ENCODE measurements at regions not wholly inside any gene's neighbourhood (a gene's known extent, or its start where the extent isn't known, plus 50 kb on each side); places are given as distances from the start of the nearest gene placed in this dataset.
"Not testable (repeated sequence)": the region's sequence is repeated elsewhere in the genome, so short reads cannot be mapped to it uniquely, and the experiment has no call there.

DNA sequence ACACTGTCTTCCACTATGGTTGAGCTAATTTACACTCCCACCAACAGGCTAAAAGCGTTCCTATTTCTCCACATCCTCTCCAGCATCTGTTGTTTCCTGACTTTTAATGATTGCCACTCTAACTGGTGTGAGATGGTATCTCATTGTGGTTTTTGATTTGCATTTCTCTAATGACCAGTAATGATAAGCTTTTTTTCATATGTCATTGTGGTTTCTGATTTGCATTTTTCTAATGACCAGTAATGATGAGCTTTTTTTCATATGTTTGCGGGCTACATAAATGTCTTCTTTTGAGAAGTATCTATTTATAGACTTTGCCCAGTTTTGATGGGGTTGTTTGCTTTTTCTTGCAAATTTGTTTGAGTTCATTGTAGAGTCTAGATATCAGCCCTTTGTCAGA lies 68.0 kb upstream of the RASA1 start:
- H3K27ac ChIP-seq (ENCODE audit: low read length); H3K36me3 ChIP-seq (ENCODE audit: insufficient read depth, low read length); H3K9me2 ChIP-seq (ENCODE audit: insufficient read depth, low read length); H3K79me2 ChIP-seq (replicated peaks; ENCODE audit: insufficient read depth, low read length); H3K9me3 ChIP-seq (ENCODE audit: low read length); H3K27me3 ChIP-seq (ENCODE audit: insufficient read depth, low read depth, low read length); H3K4me2 ChIP-seq (ENCODE audit: low read length); H3F3A ChIP-seq (ENCODE audit: insufficient read depth, low read length, poor library complexity, severe bottlenecking); H2AFZ ChIP-seq (ENCODE audit: low read depth, low read length); H4K20me1 ChIP-seq (ENCODE audit: insufficient read depth); H3K9ac ChIP-seq (ENCODE audit: low read length); H3K4me3 ChIP-seq (ENCODE audit: low read length): not testable (repeated sequence)

DNA sequence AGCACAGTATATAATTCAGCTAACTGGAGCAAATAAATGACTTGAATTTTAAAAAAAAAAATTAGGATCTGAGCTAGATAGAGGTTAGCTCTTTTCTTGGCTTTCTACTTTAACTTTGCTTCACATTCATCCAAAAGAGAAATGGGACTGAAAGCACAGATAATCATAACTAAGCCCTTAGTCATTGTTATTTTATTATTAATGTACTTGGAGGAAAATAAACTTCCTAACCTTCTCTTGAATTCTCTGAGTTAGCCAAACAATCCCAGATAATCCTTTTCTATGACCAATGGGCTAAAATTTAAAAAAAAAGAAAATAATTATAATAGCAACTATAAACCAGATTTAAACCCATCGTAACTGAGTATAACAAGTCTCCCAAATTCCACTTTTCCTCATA lies 57.6 kb upstream of the RASA1 start:
- no peak overlapping the region for H3K4me3 ChIP-seq (ENCODE audit: low read length)
- H3F3A ChIP-seq (ENCODE audit: insufficient read depth, low read length, poor library complexity, severe bottlenecking): no peaks in the 10 kb centered on the region
- TF ChIP-seq EZH2 (IDR thresholded peaks at IDR 0.05; ENCODE audit: borderline replicate concordance, insufficient read depth, low read length, poor library complexity, severe bottlenecking): no peak
- TF ChIP-seq MXI1 (conservative IDR thresholded peaks at IDR 0.05; ENCODE audit: poor library complexity, severe bottlenecking): no peak
- no peak for TF ChIP-seq TAF1 (IDR thresholded peaks at IDR 0.05; ENCODE audit: low read depth)
- TF ChIP-seq, protein P1, sequence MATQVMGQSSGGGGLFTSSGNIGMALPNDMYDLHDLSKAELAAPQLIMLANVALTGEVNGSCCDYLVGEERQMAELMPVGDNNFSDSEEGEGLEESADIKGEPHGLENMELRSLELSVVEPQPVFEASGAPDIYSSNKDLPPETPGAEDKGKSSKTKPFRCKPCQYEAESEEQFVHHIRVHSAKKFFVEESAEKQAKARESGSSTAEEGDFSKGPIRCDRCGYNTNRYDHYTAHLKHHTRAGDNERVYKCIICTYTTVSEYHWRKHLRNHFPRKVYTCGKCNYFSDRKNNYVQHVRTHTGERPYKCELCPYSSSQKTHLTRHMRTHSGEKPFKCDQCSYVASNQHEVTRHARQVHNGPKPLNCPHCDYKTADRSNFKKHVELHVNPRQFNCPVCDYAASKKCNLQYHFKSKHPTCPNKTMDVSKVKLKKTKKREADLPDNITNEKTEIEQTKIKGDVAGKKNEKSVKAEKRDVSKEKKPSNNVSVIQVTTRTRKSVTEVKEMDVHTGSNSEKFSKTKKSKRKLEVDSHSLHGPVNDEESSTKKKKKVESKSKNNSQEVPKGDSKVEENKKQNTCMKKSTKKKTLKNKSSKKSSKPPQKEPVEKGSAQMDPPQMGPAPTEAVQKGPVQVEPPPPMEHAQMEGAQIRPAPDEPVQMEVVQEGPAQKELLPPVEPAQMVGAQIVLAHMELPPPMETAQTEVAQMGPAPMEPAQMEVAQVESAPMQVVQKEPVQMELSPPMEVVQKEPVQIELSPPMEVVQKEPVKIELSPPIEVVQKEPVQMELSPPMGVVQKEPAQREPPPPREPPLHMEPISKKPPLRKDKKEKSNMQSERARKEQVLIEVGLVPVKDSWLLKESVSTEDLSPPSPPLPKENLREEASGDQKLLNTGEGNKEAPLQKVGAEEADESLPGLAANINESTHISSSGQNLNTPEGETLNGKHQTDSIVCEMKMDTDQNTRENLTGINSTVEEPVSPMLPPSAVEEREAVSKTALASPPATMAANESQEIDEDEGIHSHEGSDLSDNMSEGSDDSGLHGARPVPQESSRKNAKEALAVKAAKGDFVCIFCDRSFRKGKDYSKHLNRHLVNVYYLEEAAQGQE (IDR thresholded peaks at IDR 0.05; ENCODE audit: borderline replicate concordance): no peak
- no peak for TF ChIP-seq RAD21 (conservative IDR thresholded peaks at IDR 0.05)
- TF ChIP-seq POLR2AphosphoS5 (IDR thresholded peaks at IDR 0.05): no peak
- no peak for TF ChIP-seq EP300 (conservative IDR thresholded peaks at IDR 0.05; ENCODE audit: poor library complexity, severe bottlenecking)
- TF ChIP-seq SMC3 (conservative IDR thresholded peaks at IDR 0.05; ENCODE audit: poor library complexity): no peak
- TF ChIP-seq, protein P2, sequence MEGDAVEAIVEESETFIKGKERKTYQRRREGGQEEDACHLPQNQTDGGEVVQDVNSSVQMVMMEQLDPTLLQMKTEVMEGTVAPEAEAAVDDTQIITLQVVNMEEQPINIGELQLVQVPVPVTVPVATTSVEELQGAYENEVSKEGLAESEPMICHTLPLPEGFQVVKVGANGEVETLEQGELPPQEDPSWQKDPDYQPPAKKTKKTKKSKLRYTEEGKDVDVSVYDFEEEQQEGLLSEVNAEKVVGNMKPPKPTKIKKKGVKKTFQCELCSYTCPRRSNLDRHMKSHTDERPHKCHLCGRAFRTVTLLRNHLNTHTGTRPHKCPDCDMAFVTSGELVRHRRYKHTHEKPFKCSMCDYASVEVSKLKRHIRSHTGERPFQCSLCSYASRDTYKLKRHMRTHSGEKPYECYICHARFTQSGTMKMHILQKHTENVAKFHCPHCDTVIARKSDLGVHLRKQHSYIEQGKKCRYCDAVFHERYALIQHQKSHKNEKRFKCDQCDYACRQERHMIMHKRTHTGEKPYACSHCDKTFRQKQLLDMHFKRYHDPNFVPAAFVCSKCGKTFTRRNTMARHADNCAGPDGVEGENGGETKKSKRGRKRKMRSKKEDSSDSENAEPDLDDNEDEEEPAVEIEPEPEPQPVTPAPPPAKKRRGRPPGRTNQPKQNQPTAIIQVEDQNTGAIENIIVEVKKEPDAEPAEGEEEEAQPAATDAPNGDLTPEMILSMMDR (IDR thresholded peaks at IDR 0.05; ENCODE audit: poor library complexity, severe bottlenecking): no peak
- H3K9me3 ChIP-seq (ENCODE audit: low read length): no peaks in the 10 kb centered on the region
- no peaks in the 10 kb centered on the region for H4K20me1 ChIP-seq (ENCODE audit: insufficient read depth)
- H3K27me3 ChIP-seq (ENCODE audit: insufficient read depth, low read depth, low read length): no peaks in the 10 kb centered on the region
- no peak overlapping the region for H2AFZ ChIP-seq (ENCODE audit: low read depth, low read length)
- H3K36me3 ChIP-seq (ENCODE audit: insufficient read depth, low read length): no peaks in the 10 kb centered on the region
- H3K79me2 ChIP-seq (replicated peaks; ENCODE audit: insufficient read depth, low read length): no peaks in the 10 kb centered on the region
- H3K27ac ChIP-seq (ENCODE audit: low read length): no peak overlapping the region
- H3K9ac ChIP-seq (ENCODE audit: low read length): no peak overlapping the region
- H3K9me2 ChIP-seq (ENCODE audit: insufficient read depth, low read length): no peaks in the 10 kb centered on the region
- H3K4me2 ChIP-seq (ENCODE audit: low read length): no peak overlapping the region

DNA sequence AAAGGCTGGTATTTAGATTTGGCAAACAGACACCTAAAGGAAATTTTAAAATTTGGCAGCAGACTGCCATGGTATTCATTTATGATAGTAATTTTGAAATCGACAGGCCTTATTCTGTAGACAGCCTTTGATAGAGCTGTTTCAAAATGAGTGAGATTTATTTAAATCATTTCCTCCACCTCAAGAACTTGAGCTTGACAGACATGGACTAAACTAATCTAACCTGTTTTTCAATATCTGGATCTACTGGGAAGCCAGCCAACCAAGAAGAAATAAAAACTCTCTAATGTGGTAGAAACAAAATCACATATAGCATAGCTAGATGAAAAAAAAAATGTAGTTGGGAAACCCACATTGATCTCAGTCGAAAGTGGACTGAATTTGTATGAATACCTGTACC lies 56.9 kb upstream of the RASA1 start:
- no peak overlapping the region for H3K4me2 ChIP-seq (ENCODE audit: low read length)
- H3K79me2 ChIP-seq (replicated peaks; ENCODE audit: insufficient read depth, low read length): no peaks in the 10 kb centered on the region
- no peaks in the 10 kb centered on the region for H3F3A ChIP-seq (ENCODE audit: insufficient read depth, low read length, poor library complexity, severe bottlenecking)
- no peaks in the 10 kb centered on the region for H3K27me3 ChIP-seq (ENCODE audit: insufficient read depth, low read depth, low read length)
- H3K9ac ChIP-seq (ENCODE audit: low read length): no peak overlapping the region
- no peaks in the 10 kb centered on the region for H3K36me3 ChIP-seq (ENCODE audit: insufficient read depth, low read length)
- no peaks in the 10 kb centered on the region for H4K20me1 ChIP-seq (ENCODE audit: insufficient read depth)
- H3K9me2 ChIP-seq (ENCODE audit: insufficient read depth, low read length): no peaks in the 10 kb centered on the region
- no peak overlapping the region for H2AFZ ChIP-seq (ENCODE audit: low read depth, low read length)
- no peaks in the 10 kb centered on the region for H3K9me3 ChIP-seq (ENCODE audit: low read length)
- TF ChIP-seq, protein P2 (IDR thresholded peaks at IDR 0.05; ENCODE audit: poor library complexity, severe bottlenecking): no peak
- TF ChIP-seq MXI1 (conservative IDR thresholded peaks at IDR 0.05; ENCODE audit: poor library complexity, severe bottlenecking) (no peak), TAF1 (IDR thresholded peaks at IDR 0.05; ENCODE audit: low read depth) (no peak), EP300 (conservative IDR thresholded peaks at IDR 0.05; ENCODE audit: poor library complexity, severe bottlenecking) (no peak), RAD21 (conservative IDR thresholded peaks at IDR 0.05) (no peak), SMC3 (conservative IDR thresholded peaks at IDR 0.05; ENCODE audit: poor library complexity) (no peak), EZH2 (IDR thresholded peaks at IDR 0.05; ENCODE audit: borderline replicate concordance, insufficient read depth, low read length, poor library complexity, severe bottlenecking) (no peak), POLR2AphosphoS5 (IDR thresholded peaks at IDR 0.05) (no peak)
- TF ChIP-seq, protein P1 (IDR thresholded peaks at IDR 0.05; ENCODE audit: borderline replicate concordance): no peak
- H3K4me3 ChIP-seq (ENCODE audit: low read length): no peak overlapping the region
- H3K27ac ChIP-seq (ENCODE audit: low read length): no peak overlapping the region

Measured in neural cell (in vitro differentiated cells).